ENCODE measurements at regions not wholly inside any gene's neighbourhood (a gene's known extent, or its start where the extent isn't known, plus 50 kb on each side); places are given as distances from the start of the nearest gene placed in this dataset.

- TF ChIP-seq ZNF274 (IDR thresholded peaks at IDR 0.05; ENCODE audit: low read depth, low read length) (no peak), SUZ12 (IDR thresholded peaks at IDR 0.05; ENCODE audit: extremely low read depth, insufficient read depth, insufficient read length) (no peak)
These were observed 177.9 kb downstream of the CYRIA start for GRCh38 chr2:16487686-16488085.
